ENCODE measurements at regions not wholly inside any gene's neighbourhood (a gene's known extent, or its start where the extent isn't known, plus 50 kb on each side); places are given as distances from the start of the nearest gene placed in this dataset.

- Histone ChIP-seq H3K36me3 (replicated peaks in 1 of 2; ENCODE audit: control insufficient read depth in 1 of 2, insufficient read depth in 2 of 2, low read length in 1 of 2) (no peaks in the 10 kb centered on the region), H3K9me2 (no peaks in the 10 kb centered on the region), H3K4me3 (ENCODE audit: low read depth in 2 of 2, low read length in 1 of 2) (no peak overlapping the region), H2AFZ (ENCODE audit: low read depth) (no peak overlapping the region), H3K27me3 (ENCODE audit: insufficient read depth) (no peaks in the 10 kb centered on the region), H3K9me3 (no peaks in the 10 kb centered on the region), H3K4me1 (ENCODE audit: control insufficient read depth in 1 of 2, insufficient read depth in 2 of 2, low read depth in 1 of 2, low read length in 1 of 2) (no peaks in the 10 kb centered on the region), H3K9ac (no peak overlapping the region), H4K20me1 (ENCODE audit: insufficient read depth) (no peaks in the 10 kb centered on the region), H3K79me2 (ENCODE audit: insufficient read depth) (no peaks in the 10 kb centered on the region), H3K27ac (ENCODE audit: low read depth in 2 of 2, low read length in 1 of 2) (no peak overlapping the region), H3K4me2 (no peak overlapping the region), H3F3A (replicated peaks; ENCODE audit: insufficient read depth) (no peaks in the 10 kb centered on the region)
- 83% methylated on average over 3 of the region's 3 CpGs for WGBS (ENCODE audit: low lambda C conversion rate)
- POLR2A ChIA-PET = no interaction called here
- CTCF ChIA-PET = interaction anchor here (2.0 kb wide), 1 partner anchor 290 kb away, joined by 6 read pairs; no protein-coding TSS in a partner anchor
- TF ChIP-seq USF1 (IDR thresholded peaks at IDR 0.05; ENCODE audit: borderline replicate concordance, low read depth) = no peak
- TF ChIP-seq RFX5 (IDR thresholded peaks at IDR 0.05; ENCODE audit: low read length) = no peak
- no peak for TF ChIP-seq FOXJ3 (CRISPR knock-in tag; IDR thresholded peaks at IDR 0.05)
- TF ChIP-seq ELF1 (IDR thresholded peaks at IDR 0.05) = no peak
- TF ChIP-seq, protein P1, sequence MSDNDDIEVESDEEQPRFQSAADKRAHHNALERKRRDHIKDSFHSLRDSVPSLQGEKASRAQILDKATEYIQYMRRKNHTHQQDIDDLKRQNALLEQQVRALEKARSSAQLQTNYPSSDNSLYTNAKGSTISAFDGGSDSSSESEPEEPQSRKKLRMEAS (IDR thresholded peaks at IDR 0.05; ENCODE audit: low read depth) = no peak
- TF ChIP-seq EP300 (IDR thresholded peaks at IDR 0.05; ENCODE audit: borderline replicate concordance in 1 of 2, low read depth in 1 of 2, low read length in 1 of 2) = no peak
- TF ChIP-seq SMC3 (IDR thresholded peaks at IDR 0.05; ENCODE audit: low read depth, low read length) = no peak
- no peak for TF ChIP-seq RAD21 (IDR thresholded peaks at IDR 0.05; ENCODE audit: low read length)
- no peak for TF ChIP-seq EZH2phosphoT487 (IDR thresholded peaks at IDR 0.05; ENCODE audit: borderline replicate concordance, low read depth)
- TF ChIP-seq TEAD4 (IDR thresholded peaks at IDR 0.05; ENCODE audit: borderline replicate concordance, insufficient read depth) = no peak
- no peak for TF ChIP-seq CHD2 (IDR thresholded peaks at IDR 0.05; ENCODE audit: low read length, partially characterized antibody)
- TF ChIP-seq FOXM1 (IDR thresholded peaks at IDR 0.05; ENCODE audit: low read depth) = no peak
- TF ChIP-seq TAF1 (IDR thresholded peaks at IDR 0.05; ENCODE audit: borderline replicate concordance, low read depth, low read length) = no peak
- TF ChIP-seq NFIC (IDR thresholded peaks at IDR 0.05; ENCODE audit: borderline replicate concordance) = no peak
- TF ChIP-seq SIN3A (IDR thresholded peaks at IDR 0.05; ENCODE audit: borderline replicate concordance, low read depth, low read length) = no peak
- no peak for DNase-seq
Observed at GRCh38 chr7:36001546-36001945, 151.5 kb upstream of the EEPD1 start.

DNA sequence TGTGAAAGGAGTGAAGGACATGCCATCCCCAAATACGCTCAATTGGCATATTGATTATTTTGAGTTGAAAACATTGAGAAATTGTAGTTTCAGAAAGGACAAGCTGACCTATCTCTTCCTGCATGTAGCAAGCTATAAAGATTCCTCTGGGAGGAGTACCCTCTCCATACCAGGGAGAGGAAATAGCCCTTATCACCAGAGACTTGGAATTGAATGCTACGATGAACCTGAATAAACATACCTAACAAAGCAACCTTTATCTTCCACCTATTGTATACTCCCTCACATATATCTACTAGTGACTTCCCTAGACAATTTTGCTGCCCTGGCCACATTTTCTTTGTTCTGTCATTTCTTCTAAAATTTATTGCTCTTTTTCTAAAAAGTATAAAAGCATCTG lies 150.2 kb upstream of the EEPD1 start:
- no peak for DNase-seq
- WGBS (ENCODE audit: low lambda C conversion rate) = 73% methylated on average over 2 of the region's 2 CpGs
- Histone ChIP-seq H4K20me1 (ENCODE audit: insufficient read depth) (no peaks in the 10 kb centered on the region), H2AFZ (ENCODE audit: low read depth) (no peak overlapping the region), H3K4me2 (no peak overlapping the region), H3K9me3 (no peaks in the 10 kb centered on the region), H3F3A (replicated peaks; ENCODE audit: insufficient read depth) (no peaks in the 10 kb centered on the region), H3K79me2 (ENCODE audit: insufficient read depth) (no peaks in the 10 kb centered on the region), H3K4me1 (ENCODE audit: control insufficient read depth in 1 of 2, insufficient read depth in 2 of 2, low read depth in 1 of 2, low read length in 1 of 2) (no peaks in the 10 kb centered on the region), H3K27me3 (ENCODE audit: insufficient read depth) (no peaks in the 10 kb centered on the region), H3K36me3 (replicated peaks in 1 of 2; ENCODE audit: control insufficient read depth in 1 of 2, insufficient read depth in 2 of 2, low read length in 1 of 2) (no peaks in the 10 kb centered on the region), H3K27ac (ENCODE audit: low read depth in 2 of 2, low read length in 1 of 2) (no peak overlapping the region), H3K4me3 (ENCODE audit: low read depth in 2 of 2, low read length in 1 of 2) (no peak overlapping the region), H3K9me2 (no peaks in the 10 kb centered on the region), H3K9ac (no peak overlapping the region)
- ChIA-PET CTCF (interaction anchor here (0.8 to 1.3 kb wide), 2 partner anchors 289 to 315 kb away, joined by 4 read pairs; no protein-coding TSS in a partner anchor), POLR2A (no interaction called here)
- TF ChIP-seq MXI1 (IDR thresholded peaks at IDR 0.05; ENCODE audit: low read depth, low read length) (no peak), SIN3A (IDR thresholded peaks at IDR 0.05; ENCODE audit: borderline replicate concordance, low read depth, low read length) (no peak), IRF3 (IDR thresholded peaks at IDR 0.05; ENCODE audit: low read depth, low read length) (no peak), ELF1 (IDR thresholded peaks at IDR 0.05) (no peak)
- TF ChIP-seq, protein P2, sequence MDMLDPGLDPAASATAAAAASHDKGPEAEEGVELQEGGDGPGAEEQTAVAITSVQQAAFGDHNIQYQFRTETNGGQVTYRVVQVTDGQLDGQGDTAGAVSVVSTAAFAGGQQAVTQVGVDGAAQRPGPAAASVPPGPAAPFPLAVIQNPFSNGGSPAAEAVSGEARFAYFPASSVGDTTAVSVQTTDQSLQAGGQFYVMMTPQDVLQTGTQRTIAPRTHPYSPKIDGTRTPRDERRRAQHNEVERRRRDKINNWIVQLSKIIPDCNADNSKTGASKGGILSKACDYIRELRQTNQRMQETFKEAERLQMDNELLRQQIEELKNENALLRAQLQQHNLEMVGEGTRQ (IDR thresholded peaks at IDR 0.05; ENCODE audit: borderline replicate concordance, low read depth, low read length) = no peak

Measured in SK-N-SH (cell line).